ENCODE measurements at regions not wholly inside any gene's neighbourhood (a gene's known extent, or its start where the extent isn't known, plus 50 kb on each side); places are given as distances from the start of the nearest gene placed in this dataset.
A peak's percentile ranks its signal among the peaks of the same experiment; 100 is the strongest.

DNA sequence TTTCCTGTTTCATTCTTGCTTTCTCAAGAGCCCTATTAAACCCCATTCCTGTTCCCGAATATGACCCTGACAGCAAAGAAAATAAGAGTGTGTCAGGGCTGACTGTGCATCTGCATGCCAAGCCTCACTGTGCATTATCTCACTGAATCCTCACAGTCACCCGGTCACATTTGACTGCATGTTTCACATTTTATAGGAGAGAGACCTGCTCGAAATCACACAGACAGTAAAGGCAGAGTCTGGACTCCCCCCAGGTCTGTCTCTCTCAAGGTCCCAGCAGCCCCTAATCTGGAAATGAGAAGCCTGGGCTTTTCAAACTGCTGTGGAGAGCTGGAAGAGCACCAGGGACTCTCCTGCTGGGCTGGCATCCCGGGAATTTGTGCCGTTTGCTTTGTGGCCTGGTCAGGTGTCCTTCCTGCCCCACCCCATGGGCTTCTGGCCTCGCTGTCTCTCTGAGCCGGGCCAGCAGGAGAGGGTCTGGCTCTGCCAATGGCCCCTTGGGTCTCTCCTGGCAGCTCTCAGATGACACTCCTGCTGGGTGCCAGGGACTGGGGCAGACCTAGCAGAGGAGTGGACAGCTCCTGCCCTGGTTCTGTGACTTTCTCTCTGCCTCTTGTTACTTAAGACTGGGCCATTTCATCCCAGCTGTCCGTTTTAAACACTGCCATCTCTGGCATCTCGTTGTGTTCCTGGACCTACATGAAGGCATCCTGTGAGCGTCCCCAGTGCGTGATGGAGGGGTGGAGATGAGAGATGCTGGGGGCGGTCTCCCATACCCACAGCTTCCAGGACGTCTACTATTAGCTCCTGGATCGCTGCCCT lies 173.6 kb downstream of the ARHGAP12 start:
- DNase-seq = no peak

- no peak for DNase-seq
Measured at GRCh38 chr10:31753681-31754080, 174.9 kb downstream of the ARHGAP12 start.

GRCh38 chr10:31752170-31752569 lies 176.5 kb downstream of the ARHGAP12 start:
- no peak for DNase-seq

GRCh38 chr10:31751738-31752080 lies 176.9 kb downstream of the ARHGAP12 start:
- DNase-seq = no peak

DNA sequence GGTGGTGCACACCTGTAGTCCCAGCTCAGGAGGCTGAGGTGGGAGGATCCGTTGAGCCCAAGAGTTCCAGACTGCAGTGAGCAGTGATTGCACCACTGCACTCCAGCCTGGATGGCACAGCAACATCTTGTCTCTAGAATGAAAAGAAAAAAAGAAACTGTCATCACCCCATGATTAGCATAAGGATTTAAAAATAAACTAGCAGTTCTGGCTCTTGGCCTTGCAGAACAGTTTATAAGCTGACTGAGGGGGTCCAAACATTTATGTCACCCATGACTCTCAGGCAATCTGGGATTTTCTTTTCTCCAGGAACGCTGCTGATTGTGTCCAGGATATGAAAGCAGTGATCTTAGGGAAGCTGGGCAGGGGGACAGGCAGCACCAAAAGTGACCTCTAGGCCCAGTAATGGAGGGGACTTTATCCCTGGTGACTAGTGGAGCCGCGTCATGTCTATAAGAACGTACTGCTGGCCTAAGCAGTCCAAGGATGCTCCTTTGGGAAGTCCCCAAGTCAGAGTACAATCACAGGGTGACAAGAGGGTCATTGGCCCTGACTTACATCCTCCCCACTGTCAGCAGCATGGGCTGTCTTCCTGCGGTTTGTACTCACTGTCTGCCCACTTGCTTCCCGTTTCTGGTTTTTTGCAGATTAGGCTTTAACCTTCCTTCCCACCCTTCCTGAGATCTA lies 177.4 kb downstream of the ARHGAP12 start:
- DNase-seq = peak in 1 of 2 donors; percentile 69

DNA sequence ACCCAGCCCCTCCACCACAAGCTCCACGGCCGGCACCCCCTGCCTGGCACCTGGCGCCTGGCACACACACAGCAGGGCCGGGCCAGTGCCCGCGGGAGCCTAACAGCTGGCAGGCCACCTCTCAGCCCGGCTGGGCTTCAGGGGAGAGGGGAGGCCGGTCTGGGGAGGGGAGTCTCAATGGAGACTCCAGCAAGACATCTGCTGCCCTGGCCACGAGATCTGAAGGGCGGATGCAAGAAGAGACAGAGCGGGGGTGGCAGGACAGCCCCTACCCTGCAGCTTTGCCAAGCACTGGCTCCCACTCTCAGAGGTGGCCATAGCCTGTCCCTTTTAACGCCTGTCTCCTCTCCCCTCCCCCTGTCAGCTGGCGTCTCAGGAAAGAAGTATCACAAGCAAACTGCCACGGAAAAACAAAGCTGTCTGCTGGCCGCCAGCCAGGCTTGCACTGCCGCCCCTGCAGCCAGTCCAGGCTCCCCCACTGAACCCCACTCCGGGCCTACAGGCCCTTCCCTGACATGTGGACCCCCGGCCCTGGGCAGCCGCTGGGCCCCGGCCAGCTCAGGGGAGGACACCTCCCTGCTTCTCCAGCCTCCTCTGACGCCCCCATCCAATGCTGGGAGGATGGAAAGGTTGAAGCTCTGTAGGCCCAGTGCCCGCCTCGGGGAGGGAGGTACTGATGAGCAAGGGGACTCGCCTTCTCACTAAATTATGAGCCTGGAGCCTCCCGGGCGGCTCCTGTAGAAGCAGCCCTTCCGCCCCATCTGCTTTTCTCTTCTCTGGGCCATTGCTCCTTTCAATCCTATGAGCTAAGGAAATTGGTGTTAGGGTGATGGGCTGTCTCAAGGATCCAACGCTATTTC lies 178.4 kb downstream of the ARHGAP12 start:
- DNase-seq = no peak

DNA sequence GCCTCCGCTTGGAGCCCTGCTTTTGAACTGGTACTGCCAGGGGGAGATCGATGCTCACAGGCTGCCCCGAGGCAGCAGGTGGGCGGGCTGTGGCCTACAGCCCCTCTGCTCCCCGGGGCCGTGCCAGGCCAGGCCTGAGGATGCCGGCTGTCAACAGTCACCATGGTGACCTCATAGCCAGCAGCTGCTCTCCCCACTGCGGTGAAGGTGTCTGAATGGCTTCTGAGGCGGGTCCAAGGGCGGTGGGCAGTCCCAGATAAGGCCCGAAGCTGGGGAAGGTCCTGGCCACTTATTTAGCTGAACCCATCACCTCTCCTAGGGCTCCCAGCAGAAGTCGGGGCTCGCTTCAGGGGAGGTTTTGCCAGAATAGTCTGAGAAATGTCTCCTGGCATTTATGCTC lies 179.3 kb downstream of the ARHGAP12 start:
- DNase-seq = no peak

DNA sequence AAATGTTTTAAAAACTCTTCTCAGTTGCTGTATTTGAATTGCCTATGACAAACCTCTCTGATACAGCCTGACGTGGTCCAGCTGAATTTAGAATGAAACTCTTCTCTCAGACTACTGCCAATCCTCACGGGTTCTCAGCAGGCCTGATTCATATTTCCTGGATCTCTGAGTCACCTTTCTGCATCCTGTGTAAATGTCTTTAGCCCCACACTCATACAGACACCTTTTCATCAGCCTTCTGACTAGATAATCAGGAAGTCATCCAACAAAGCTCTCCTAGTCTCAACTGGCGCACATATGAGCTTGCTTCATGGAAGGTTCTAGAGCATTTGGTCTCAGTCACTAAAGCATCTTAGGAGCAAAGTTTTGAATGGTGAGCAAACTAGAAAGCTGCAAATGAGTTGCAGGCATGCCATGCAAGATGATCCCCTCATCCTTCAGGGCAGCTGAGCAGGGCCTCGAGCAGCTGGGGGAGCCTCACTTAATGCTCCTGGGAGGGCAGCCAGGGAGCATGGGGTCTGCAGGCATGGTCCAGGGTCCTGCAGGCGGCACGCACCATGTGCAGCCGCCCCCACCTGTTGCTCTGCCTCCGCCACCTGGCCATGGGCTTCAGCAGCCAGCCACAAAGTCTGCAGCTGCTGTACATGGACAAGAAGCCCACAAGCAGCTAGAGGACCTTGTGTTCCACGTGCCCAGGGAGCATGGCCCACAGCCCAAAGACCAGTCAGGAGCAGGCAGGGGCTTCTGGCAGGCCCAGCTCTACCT lies 182.8 kb downstream of the ARHGAP12 start:
- DNase-seq = no peak

GRCh38 chr10:31744025-31744424 lies 184.6 kb downstream of the ARHGAP12 start:
- no peak for DNase-seq

- DNase-seq = no peak
Measured at GRCh38 chr10:31742255-31742654, 186.4 kb downstream of the ARHGAP12 start.

- no peak for DNase-seq
Measured at GRCh38 chr10:31741473-31741872, 187.2 kb downstream of the ARHGAP12 start.

DNA sequence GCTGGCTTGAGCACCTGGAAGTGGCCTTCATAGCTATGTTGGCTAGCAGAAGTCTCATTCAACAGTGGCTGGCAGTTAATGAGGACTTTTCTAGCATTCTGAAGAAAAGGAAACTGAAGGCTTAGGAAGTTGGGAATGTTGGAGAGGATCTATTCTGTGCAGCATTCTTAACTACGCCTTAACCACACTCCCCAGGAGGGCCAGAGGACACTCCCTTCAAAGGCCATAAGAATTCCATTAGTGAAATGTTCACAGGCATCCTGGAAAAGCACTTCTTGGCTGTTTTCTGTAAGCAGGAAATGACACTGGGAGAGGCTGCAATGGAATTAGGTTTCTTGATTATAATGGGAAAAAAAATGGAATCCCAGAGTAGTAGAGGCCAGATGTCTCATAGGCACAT lies 188.9 kb downstream of the ARHGAP12 start:
- DNase-seq = no peak

GRCh38 chr10:31739146-31739545 lies 189.5 kb downstream of the ARHGAP12 start:
- no peak for DNase-seq

GRCh38 chr10:31731711-31732110 lies 196.9 kb downstream of the ARHGAP12 start:
- no peak for DNase-seq

DNA sequence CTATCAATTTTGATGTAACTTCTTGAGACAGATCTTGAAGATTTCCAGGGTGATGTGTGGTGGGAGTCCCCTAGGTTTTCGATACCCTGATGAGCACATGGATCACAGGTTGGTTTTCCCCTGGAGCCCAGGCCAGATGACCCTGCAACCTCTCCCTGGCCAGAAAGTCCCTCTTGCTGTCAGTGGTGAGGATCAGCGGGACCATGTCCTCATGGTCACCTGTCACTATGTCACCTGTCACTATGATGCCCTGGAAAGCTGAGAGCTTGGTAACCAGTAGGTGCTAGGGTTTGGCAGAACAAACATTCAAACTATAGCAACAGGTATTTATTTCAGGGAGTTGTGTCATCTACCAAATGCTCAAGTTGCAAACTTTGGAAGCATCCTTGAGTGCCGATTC lies 197.9 kb downstream of the ARHGAP12 start:
- DNase-seq = no peak

DNA sequence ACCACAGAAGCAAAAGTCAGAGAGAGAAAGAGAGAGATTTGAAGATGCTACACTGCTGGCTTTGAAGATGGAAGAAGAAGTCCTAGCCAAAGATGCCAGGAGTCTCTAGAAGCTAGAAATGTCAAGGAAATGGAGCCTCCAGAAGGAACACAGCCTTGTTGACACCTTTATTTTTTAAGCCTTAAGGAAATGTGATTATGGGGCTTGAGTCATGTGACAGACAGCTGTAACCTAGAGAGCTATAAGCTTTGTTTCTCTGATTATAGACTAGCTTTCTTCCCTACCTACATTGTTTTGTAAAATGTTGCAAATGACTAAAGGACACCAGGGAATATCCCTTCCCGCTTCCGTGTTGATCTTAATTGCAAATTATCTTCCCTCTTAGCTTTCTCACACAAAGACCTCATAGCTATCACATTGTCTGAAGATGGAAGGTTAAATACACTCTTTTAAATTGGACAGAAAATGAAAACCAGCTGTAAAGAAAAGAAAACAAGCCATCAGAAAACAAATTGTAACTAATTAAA lies 199.9 kb downstream of the ARHGAP12 start:
- no peak for DNase-seq

DNA sequence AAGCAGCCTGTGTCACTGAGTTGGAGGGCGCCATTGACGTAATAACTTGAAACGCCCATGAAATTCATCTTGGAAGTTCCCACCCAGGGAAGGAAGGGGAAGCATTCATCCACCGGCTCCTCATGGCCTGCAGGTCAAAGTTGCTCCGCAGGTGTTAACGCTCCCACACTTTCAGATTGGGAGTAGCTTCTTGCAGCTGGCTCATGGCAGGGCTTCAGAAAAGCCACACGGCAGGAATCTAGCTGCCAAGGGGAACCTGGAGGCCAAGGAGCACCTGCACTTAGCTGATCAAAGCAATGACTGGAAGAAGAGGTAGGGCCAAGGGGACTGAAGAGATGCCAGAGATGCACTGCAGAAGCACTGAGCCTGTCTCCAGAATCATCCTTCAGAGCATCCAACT lies 203.2 kb downstream of the ARHGAP12 start:
- DNase-seq = no peak

GRCh38 chr10:31724296-31724695 lies 204.3 kb downstream of the ARHGAP12 start:
- DNase-seq = no peak

- no peak for DNase-seq
Measured at GRCh38 chr10:31723106-31723750, 205.4 kb downstream of the ARHGAP12 start.

GRCh38 chr10:31721096-31721495 lies 207.5 kb downstream of the ARHGAP12 start:
- no peak for DNase-seq

- no peak for DNase-seq
Measured at GRCh38 chr10:31720546-31720945, 208.1 kb downstream of the ARHGAP12 start.

DNA sequence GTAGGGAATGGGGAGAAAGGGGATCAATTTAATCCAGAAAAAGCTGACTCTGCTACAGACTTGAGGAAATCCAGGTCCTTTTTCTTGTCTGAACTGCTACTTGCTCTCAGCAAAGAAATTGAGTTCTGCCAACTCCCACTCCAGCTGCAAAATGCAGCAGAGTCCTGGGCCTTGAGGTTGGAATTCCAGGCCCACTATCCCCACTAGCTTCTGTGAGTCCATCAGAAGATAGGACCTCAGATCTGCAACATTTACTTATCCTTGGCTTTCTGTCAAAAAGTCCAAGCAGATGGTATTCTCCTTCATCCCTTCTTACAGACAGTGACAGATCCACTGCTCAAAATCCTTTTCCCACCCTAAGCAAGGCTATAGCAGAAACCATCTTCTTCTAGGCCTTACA lies 219.2 kb downstream of the ARHGAP12 start:
- DNase-seq = no peak
